ENCODE measurements at regions not wholly inside any gene's neighbourhood (a gene's known extent, or its start where the extent isn't known, plus 50 kb on each side); places are given as distances from the start of the nearest gene placed in this dataset.

GRCh38 chr15:39279311-39279710, 301.6 kb upstream of the THBS1 start:
- Mint-ChIP-seq H3K4me3 (no peak overlapping the region), H3K27ac (no peak overlapping the region), H3K27me3 (peaks cover 3% of the 10 kb centered on the region), H3K36me3 (no peaks in the 10 kb centered on the region), H3K4me1 (ENCODE audit: unreplicated experiment) (peaks cover 9% of the 10 kb centered on the region), H3K9me3 (peaks cover 5% of the 10 kb centered on the region)
- no peak for TF ChIP-seq CTCF (conservative IDR thresholded peaks at IDR 0.05)
- no peak for DNase-seq (ENCODE audit: extremely low spot score, unreplicated experiment)

- DNase-seq (ENCODE audit: extremely low spot score, unreplicated experiment), result no peak
- Mint-ChIP-seq H3K36me3 (no peaks in the 10 kb centered on the region), H3K27ac (no peak overlapping the region), H3K4me1 (ENCODE audit: unreplicated experiment) (peaks cover 8% of the 10 kb centered on the region), H3K4me3 (no peak overlapping the region), H3K27me3 (peaks cover 6% of the 10 kb centered on the region), H3K9me3 (peaks cover 5% of the 10 kb centered on the region)
- no peak for TF ChIP-seq CTCF (conservative IDR thresholded peaks at IDR 0.05)
Measured at GRCh38 chr15:39281094-39281493, 299.8 kb upstream of the THBS1 start.

DNA sequence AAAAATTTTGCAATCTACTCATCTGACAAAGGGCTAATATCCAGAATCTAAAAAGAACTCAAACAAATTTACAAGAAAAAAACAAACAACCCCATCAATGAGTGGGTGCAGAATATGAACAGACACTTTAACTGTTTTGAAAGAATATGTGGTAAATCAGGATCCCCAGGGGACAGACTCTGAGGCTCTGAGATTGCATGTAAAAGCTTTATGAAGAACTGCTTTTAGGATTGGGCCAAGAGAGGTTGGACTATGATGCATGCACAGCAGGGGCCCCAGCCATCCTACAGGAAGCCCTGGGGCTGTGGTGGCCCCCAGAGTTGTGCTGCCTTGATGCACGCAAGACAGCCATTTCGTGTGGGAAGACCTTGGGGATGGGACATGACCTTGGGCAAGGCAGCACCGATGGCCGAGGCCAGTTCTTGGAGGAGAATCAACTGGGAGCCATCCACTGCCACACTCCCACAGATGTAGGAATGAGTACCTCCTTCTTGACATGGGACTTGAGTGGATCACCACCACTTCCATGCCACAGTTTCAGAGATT, 298.1 kb upstream of the THBS1 start:
- H3K36me3 Mint-ChIP-seq, result no peaks in the 10 kb centered on the region
- H3K4me1 Mint-ChIP-seq (ENCODE audit: unreplicated experiment), result no peaks in the 10 kb centered on the region

DNA sequence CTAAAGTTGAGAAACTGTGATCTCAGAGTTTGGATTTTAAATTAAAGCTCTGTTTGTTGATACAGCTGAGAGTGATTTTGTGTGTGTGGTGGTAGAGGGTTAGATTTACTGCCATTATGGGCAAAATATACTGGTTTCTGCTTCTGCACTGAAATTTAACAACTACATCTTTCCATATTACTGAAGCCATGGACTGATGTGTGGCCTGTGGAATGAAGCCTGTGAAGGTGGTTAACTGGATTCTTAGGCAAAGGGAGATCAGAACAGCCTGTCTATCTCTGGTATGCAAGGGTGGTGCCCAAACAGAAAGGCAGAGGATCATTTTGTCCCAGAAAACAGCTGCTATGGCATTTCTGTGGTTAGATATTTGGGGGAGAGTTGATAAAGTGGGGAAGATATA, 297.3 kb upstream of the THBS1 start:
- Mint-ChIP-seq H3K27ac (no peak overlapping the region), H3K4me1 (ENCODE audit: unreplicated experiment) (no peaks in the 10 kb centered on the region), H3K27me3 (peaks cover 13% of the 10 kb centered on the region), H3K9me3 (peaks cover 3% of the 10 kb centered on the region), H3K36me3 (no peaks in the 10 kb centered on the region), H3K4me3 (no peak overlapping the region)
- TF ChIP-seq CTCF (conservative IDR thresholded peaks at IDR 0.05), result no peak
- DNase-seq (ENCODE audit: extremely low spot score, unreplicated experiment), result no peak

More for the DNA sequence above, 298.1 kb upstream of the THBS1 start:
- H3K27ac Mint-ChIP-seq, result no peak overlapping the region
- no peak overlapping the region for H3K4me3 Mint-ChIP-seq
- H3K27me3 Mint-ChIP-seq, result peaks cover 11% of the 10 kb centered on the region
- TF ChIP-seq CTCF (conservative IDR thresholded peaks at IDR 0.05), result no peak
- H3K9me3 Mint-ChIP-seq, result peaks cover 5% of the 10 kb centered on the region
- no peak for DNase-seq (ENCODE audit: extremely low spot score, unreplicated experiment)

GRCh38 chr15:39285071-39285470, 295.8 kb upstream of the THBS1 start:
- Mint-ChIP-seq H3K4me1 (ENCODE audit: unreplicated experiment) (no peaks in the 10 kb centered on the region), H3K36me3 (no peaks in the 10 kb centered on the region), H3K9me3 (no peaks in the 10 kb centered on the region), H3K27ac (no peak overlapping the region), H3K4me3 (no peak overlapping the region), H3K27me3 (peaks cover 15% of the 10 kb centered on the region)
- DNase-seq (ENCODE audit: extremely low spot score, unreplicated experiment), result no peak
- no peak for TF ChIP-seq CTCF (conservative IDR thresholded peaks at IDR 0.05)

GRCh38 chr15:39285663-39286062, 295.2 kb upstream of the THBS1 start:
- H3K27ac Mint-ChIP-seq, result no peak overlapping the region
- TF ChIP-seq CTCF (conservative IDR thresholded peaks at IDR 0.05), result no peak
- no peak for DNase-seq (ENCODE audit: extremely low spot score, unreplicated experiment)

More at GRCh38 chr15:39285663-39286062, 295.2 kb upstream of the THBS1 start:
- Mint-ChIP-seq H3K4me1 (ENCODE audit: unreplicated experiment) (no peaks in the 10 kb centered on the region), H3K27me3 (peaks cover 15% of the 10 kb centered on the region), H3K4me3 (no peak overlapping the region), H3K36me3 (no peaks in the 10 kb centered on the region), H3K9me3 (no peaks in the 10 kb centered on the region)
